ENCODE measurements at regions not wholly inside any gene's neighbourhood (a gene's known extent, or its start where the extent isn't known, plus 50 kb on each side); places are given as distances from the start of the nearest gene placed in this dataset.
"Not testable (repeated sequence)": the region's sequence is repeated elsewhere in the genome, so short reads cannot be mapped to it uniquely, and the experiment has no call there.

GRCh38 chr9:67166335-67166734, 174.0 kb upstream of the SPATA31A3 start:
- H3K23ac ChIP-seq (ENCODE audit: low read depth, low read length, poor library complexity); H2BK120ac ChIP-seq (ENCODE audit: low read depth, low read length); H3K9ac ChIP-seq (ENCODE audit: low read depth, low read length, poor library complexity); H3K79me1 ChIP-seq (ENCODE audit: low read depth, low read length); H3K18ac ChIP-seq (ENCODE audit: low read length); H3K14ac ChIP-seq (ENCODE audit: low read length); H3K4ac ChIP-seq (ENCODE audit: low read length); H3K27ac ChIP-seq (replicated peaks; ENCODE audit: low read length); H2AK5ac ChIP-seq (ENCODE audit: low read depth, low read length); H2BK5ac ChIP-seq (ENCODE audit: low read length); H3K4me3 ChIP-seq (ENCODE audit: low read length in 2 of 2); H3K36me3 ChIP-seq (replicated peaks in 1 of 2; ENCODE audit: control insufficient read depth in 2 of 2, insufficient read depth in 2 of 2, low read length in 2 of 2); H3K4me2 ChIP-seq (ENCODE audit: insufficient read depth, low read length, poor library complexity, severe bottlenecking); H3K27me3 ChIP-seq (ENCODE audit: control insufficient read depth in 3 of 3, insufficient read depth in 3 of 3, low read depth in 1 of 3, low read length in 3 of 3); H4K91ac ChIP-seq (ENCODE audit: low read depth, low read length, poor library complexity); DNase-seq (ENCODE audit: low spot score); H3K9me3 ChIP-seq (replicated peaks in 1 of 2; ENCODE audit: control insufficient read depth in 2 of 2, insufficient read depth in 1 of 2, low read depth in 1 of 2, low read length in 2 of 2); H4K8ac ChIP-seq (ENCODE audit: low read depth, low read length); H3K4me1 ChIP-seq (ENCODE audit: control insufficient read depth in 2 of 2, insufficient read depth in 1 of 2, low read depth in 1 of 2, low read length in 2 of 2); H2AFZ ChIP-seq (ENCODE audit: low read length); H2BK15ac ChIP-seq (ENCODE audit: low read length); H2BK12ac ChIP-seq (ENCODE audit: low read length): not testable (repeated sequence)

DNA sequence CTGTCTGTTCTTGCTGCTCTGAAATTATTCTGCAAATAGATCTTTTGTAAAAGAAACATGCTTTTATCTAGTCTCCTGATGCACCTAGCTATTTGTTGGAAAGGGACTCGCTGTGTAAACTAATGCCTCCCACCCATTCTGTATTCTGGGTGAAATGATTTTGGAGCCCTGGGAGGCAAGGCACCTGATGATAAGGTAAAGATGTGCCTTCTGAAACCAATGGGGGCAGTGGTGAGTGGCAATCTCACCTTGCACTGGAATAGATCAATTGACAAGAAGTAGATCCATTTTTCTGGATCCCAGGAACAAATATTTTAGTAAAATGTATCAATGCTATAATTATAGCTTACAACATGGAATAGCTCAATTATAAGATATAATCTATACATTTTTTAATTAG, 170.5 kb upstream of the SPATA31A3 start:
- H3K27ac ChIP-seq (replicated peaks; ENCODE audit: low read length); DNase-seq (ENCODE audit: low spot score); H2BK5ac ChIP-seq (ENCODE audit: low read length); H3K4me3 ChIP-seq (ENCODE audit: low read length in 2 of 2); H3K4me1 ChIP-seq (ENCODE audit: control insufficient read depth in 2 of 2, insufficient read depth in 1 of 2, low read depth in 1 of 2, low read length in 2 of 2); H2BK12ac ChIP-seq (ENCODE audit: low read length); H2BK15ac ChIP-seq (ENCODE audit: low read length); H3K9me3 ChIP-seq (replicated peaks in 1 of 2; ENCODE audit: control insufficient read depth in 2 of 2, insufficient read depth in 1 of 2, low read depth in 1 of 2, low read length in 2 of 2); H4K91ac ChIP-seq (ENCODE audit: low read depth, low read length, poor library complexity); H3K9ac ChIP-seq (ENCODE audit: low read depth, low read length, poor library complexity); H3K4ac ChIP-seq (ENCODE audit: low read length); H3K14ac ChIP-seq (ENCODE audit: low read length); H3K79me1 ChIP-seq (ENCODE audit: low read depth, low read length); H2AK5ac ChIP-seq (ENCODE audit: low read depth, low read length); H3K18ac ChIP-seq (ENCODE audit: low read length); H2BK120ac ChIP-seq (ENCODE audit: low read depth, low read length); H4K8ac ChIP-seq (ENCODE audit: low read depth, low read length); H2AFZ ChIP-seq (ENCODE audit: low read length); H3K4me2 ChIP-seq (ENCODE audit: insufficient read depth, low read length, poor library complexity, severe bottlenecking); H3K23ac ChIP-seq (ENCODE audit: low read depth, low read length, poor library complexity); H3K27me3 ChIP-seq (ENCODE audit: control insufficient read depth in 3 of 3, insufficient read depth in 3 of 3, low read depth in 1 of 3, low read length in 3 of 3); H3K36me3 ChIP-seq (replicated peaks in 1 of 2; ENCODE audit: control insufficient read depth in 2 of 2, insufficient read depth in 2 of 2, low read length in 2 of 2): not testable (repeated sequence)
- WGBS, 2 donors (ENCODE audit: extremely low coverage in 2 of 2, insufficient read length in 2 of 2, insufficient replicate concordance in 1 of 2): no CpG with 5 or more reads among the region's 1 CpG

GRCh38 chr9:67155218-67155617, 162.9 kb upstream of the SPATA31A3 start:
- not testable (repeated sequence) for H3K4me2 ChIP-seq (ENCODE audit: insufficient read depth, low read length, poor library complexity, severe bottlenecking); H3K18ac ChIP-seq (ENCODE audit: low read length); H3K36me3 ChIP-seq (replicated peaks in 1 of 2; ENCODE audit: control insufficient read depth in 2 of 2, insufficient read depth in 2 of 2, low read length in 2 of 2); H2BK12ac ChIP-seq (ENCODE audit: low read length); H3K4me1 ChIP-seq (ENCODE audit: control insufficient read depth in 2 of 2, insufficient read depth in 1 of 2, low read depth in 1 of 2, low read length in 2 of 2); H3K4ac ChIP-seq (ENCODE audit: low read length); H2AFZ ChIP-seq (ENCODE audit: low read length); H4K8ac ChIP-seq (ENCODE audit: low read depth, low read length); DNase-seq (ENCODE audit: low spot score); H2BK5ac ChIP-seq (ENCODE audit: low read length); H3K27me3 ChIP-seq (ENCODE audit: control insufficient read depth in 3 of 3, insufficient read depth in 3 of 3, low read depth in 1 of 3, low read length in 3 of 3); H2AK5ac ChIP-seq (ENCODE audit: low read depth, low read length); H3K4me3 ChIP-seq (ENCODE audit: low read length in 2 of 2); H3K14ac ChIP-seq (ENCODE audit: low read length); H3K79me1 ChIP-seq (ENCODE audit: low read depth, low read length); H3K9ac ChIP-seq (ENCODE audit: low read depth, low read length, poor library complexity); H3K23ac ChIP-seq (ENCODE audit: low read depth, low read length, poor library complexity); H2BK120ac ChIP-seq (ENCODE audit: low read depth, low read length); H4K91ac ChIP-seq (ENCODE audit: low read depth, low read length, poor library complexity); H3K27ac ChIP-seq (replicated peaks; ENCODE audit: low read length); H2BK15ac ChIP-seq (ENCODE audit: low read length); H3K9me3 ChIP-seq (replicated peaks in 1 of 2; ENCODE audit: control insufficient read depth in 2 of 2, insufficient read depth in 1 of 2, low read depth in 1 of 2, low read length in 2 of 2)
- no CpG with 5 or more reads among the region's 9 CpGs for WGBS, 2 donors (ENCODE audit: extremely low coverage in 2 of 2, insufficient read length in 2 of 2, insufficient replicate concordance in 1 of 2)

DNA sequence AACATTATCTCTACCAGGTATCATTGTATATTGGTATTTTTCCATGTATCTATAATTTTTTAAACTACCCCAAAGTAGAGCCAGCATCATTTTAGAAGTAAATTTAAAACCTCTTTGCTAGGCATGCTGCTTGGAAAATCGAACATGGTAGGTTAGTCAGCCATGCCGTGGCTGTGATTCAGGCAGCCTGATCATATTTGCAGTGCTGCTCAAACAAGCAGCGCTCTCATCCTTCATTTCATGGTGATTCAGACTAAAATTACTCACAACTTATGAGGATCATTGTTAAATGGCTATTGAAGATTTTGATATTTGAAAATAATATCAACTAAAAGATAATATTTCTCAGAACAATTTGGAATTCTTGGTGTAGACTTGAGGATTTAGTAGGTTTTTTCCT, 161.2 kb upstream of the SPATA31A3 start:
- H4K8ac ChIP-seq (ENCODE audit: low read depth, low read length); H3K27ac ChIP-seq (replicated peaks; ENCODE audit: low read length); H2AK5ac ChIP-seq (ENCODE audit: low read depth, low read length); H3K79me1 ChIP-seq (ENCODE audit: low read depth, low read length); H2BK15ac ChIP-seq (ENCODE audit: low read length); H3K4me3 ChIP-seq (ENCODE audit: low read length in 2 of 2); H3K23ac ChIP-seq (ENCODE audit: low read depth, low read length, poor library complexity); H3K4me1 ChIP-seq (ENCODE audit: control insufficient read depth in 2 of 2, insufficient read depth in 1 of 2, low read depth in 1 of 2, low read length in 2 of 2); H3K36me3 ChIP-seq (replicated peaks in 1 of 2; ENCODE audit: control insufficient read depth in 2 of 2, insufficient read depth in 2 of 2, low read length in 2 of 2); H3K27me3 ChIP-seq (ENCODE audit: control insufficient read depth in 3 of 3, insufficient read depth in 3 of 3, low read depth in 1 of 3, low read length in 3 of 3); H2AFZ ChIP-seq (ENCODE audit: low read length); H3K18ac ChIP-seq (ENCODE audit: low read length); H3K14ac ChIP-seq (ENCODE audit: low read length); H3K9me3 ChIP-seq (replicated peaks in 1 of 2; ENCODE audit: control insufficient read depth in 2 of 2, insufficient read depth in 1 of 2, low read depth in 1 of 2, low read length in 2 of 2); H2BK120ac ChIP-seq (ENCODE audit: low read depth, low read length); H2BK12ac ChIP-seq (ENCODE audit: low read length); H3K4ac ChIP-seq (ENCODE audit: low read length); H3K4me2 ChIP-seq (ENCODE audit: insufficient read depth, low read length, poor library complexity, severe bottlenecking); H3K9ac ChIP-seq (ENCODE audit: low read depth, low read length, poor library complexity); H4K91ac ChIP-seq (ENCODE audit: low read depth, low read length, poor library complexity); H2BK5ac ChIP-seq (ENCODE audit: low read length); DNase-seq (ENCODE audit: low spot score): not testable (repeated sequence)
- WGBS, 2 donors (ENCODE audit: extremely low coverage in 2 of 2, insufficient read length in 2 of 2, insufficient replicate concordance in 1 of 2): no CpG with 5 or more reads among the region's 3 CpGs

Data from neuronal stem cell (in vitro differentiated cells).